ENCODE measurements at regions not wholly inside any gene's neighbourhood (a gene's known extent, or its start where the extent isn't known, plus 50 kb on each side); places are given as distances from the start of the nearest gene placed in this dataset.
"Not testable (repeated sequence)": the region's sequence is repeated elsewhere in the genome, so short reads cannot be mapped to it uniquely, and the experiment has no call there.

GRCh38 chr3:43838877-43839276 is 148.1 kb downstream of the ABHD5 start:
- DNase-seq = no peak

DNA sequence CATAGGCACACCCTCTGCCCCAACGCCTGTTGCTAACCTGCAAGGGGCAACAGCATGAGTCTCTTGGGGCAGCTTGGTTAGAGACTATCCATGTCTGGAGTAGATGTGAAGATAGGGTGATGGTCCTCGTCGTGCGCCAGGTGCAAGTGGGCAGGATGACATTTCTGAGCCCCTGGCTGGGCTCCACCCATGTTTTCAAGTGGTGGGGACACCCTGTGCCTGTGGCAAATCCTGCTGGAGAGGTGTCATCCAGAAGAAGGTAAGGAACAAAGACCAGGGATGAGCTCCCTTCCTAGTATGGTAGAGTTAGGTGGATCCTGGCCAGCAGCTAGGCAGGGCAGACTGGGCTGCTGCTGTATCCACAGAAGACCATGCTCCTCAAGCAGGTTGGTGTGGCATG is 152.6 kb downstream of the ABHD5 start:
- DNase-seq = no peak

DNA sequence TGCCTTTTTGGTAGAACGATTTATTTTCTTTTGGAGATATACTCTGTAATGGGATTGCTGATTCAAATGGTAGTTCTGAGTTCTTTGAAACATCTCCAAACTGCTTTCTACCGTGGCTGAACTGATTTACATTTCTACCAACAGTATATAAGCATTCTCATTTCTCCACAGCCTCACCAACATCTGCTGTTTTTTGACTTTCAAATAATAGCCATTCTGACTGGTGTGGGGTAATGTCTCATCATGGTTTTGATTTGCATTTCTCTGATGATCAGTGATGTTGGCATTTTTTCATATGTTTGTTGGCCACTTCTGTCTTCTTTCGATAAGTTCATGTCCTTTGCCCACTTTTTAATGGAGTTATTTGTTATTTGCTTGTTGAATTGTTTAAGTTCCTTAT is 154.0 kb downstream of the ABHD5 start:
- no peak for DNase-seq

- DNase-seq = not testable (repeated sequence)
Observed at GRCh38 chr3:43845553-43845952, 154.8 kb downstream of the ABHD5 start.

GRCh38 chr3:43852066-43852465 is 161.3 kb downstream of the ABHD5 start:
- DNase-seq = no peak

- DNase-seq = no peak
Observed at GRCh38 chr3:43854283-43854682, 163.5 kb downstream of the ABHD5 start.

DNA sequence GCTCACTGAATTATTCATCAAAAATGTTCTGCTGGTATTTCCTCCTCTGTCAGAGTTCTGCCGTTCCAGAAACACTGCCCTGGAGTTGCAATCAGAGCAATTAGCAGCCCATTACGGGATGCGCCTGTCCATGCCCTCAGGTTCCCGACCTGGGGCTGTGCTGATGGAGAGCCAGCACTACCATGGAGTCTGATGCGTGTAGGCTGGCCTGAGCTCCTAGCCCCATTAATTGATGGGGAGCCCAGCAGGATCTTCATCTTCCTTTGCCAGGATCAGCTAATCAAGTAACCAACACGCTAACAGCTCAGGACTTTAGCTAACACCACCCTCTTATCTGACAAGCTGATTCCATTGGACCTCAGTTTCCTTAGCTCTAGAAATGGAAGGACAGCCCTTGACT is 164.2 kb downstream of the ABHD5 start:
- DNase-seq = no peak

GRCh38 chr3:43855674-43856299 is 165.0 kb downstream of the ABHD5 start:
- peak; percentile 48 for DNase-seq

- no peak for DNase-seq
Observed at GRCh38 chr3:43856351-43856750, 165.6 kb downstream of the ABHD5 start.

GRCh38 chr3:43856761-43857160 is 166.0 kb downstream of the ABHD5 start:
- DNase-seq = no peak

GRCh38 chr3:43857361-43858293 is 166.9 kb downstream of the ABHD5 start:
- DNase-seq = no peak

DNA sequence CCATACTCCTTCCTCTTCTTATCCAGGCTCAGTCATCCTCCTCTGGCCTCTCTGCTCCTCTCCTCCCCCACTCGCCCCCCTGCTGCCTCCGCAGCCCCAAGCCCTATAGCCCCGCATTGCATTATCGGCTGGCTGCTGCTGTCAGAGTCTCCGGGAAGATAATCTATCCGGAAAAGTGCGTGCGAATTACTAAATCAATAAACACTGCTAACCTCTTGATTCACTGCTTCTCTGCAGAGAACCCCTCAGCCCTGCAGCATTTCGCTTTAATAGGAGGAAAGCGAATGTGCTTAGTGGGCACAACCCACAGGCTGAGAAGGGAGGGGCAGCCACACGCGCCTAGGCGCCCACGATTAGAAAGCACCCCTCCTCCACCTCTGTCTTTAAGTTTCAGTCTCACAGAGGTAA is 167.6 kb downstream of the ABHD5 start:
- DNase-seq = no peak

DNA sequence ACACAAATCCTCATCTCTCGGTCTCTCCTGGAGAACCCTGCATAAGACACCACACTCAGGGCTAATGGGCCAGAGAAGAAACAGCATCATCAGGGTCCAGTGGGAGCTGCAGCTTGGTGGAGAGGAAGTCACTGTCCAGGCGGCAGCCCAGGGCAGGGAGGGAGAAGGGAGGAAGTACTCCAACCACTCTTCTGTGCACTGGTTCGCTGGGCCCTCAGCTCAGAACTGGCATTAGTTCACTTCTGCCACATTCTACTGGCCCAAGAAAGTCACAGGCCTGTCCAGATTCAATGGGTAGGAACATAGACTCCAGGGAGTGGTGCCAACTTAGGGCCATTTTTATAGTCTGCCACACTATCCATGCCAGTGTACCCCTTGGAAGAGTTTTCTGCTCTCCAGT is 169.0 kb downstream of the ABHD5 start:
- DNase-seq = no peak

DNA sequence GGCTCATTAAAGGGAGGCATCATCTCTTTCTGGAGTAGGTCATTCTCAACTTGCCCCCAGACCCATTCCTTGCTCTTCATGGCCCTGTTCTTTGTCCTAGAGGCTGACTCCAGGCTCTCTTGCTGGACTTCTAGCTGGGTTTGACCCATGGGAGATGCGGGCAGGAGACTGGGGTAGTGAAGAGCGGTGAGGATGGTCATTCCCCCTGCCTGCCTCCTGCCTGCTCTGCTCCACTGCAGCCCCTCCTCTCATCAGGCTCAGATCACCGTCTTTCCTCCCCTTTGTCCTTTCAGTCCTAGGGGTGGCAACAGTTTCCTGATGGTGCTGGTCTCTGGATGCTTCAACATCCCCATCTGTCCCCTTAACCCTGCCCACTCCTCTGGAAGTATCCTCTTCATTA is 170.9 kb downstream of the ABHD5 start:
- no peak for DNase-seq

DNA sequence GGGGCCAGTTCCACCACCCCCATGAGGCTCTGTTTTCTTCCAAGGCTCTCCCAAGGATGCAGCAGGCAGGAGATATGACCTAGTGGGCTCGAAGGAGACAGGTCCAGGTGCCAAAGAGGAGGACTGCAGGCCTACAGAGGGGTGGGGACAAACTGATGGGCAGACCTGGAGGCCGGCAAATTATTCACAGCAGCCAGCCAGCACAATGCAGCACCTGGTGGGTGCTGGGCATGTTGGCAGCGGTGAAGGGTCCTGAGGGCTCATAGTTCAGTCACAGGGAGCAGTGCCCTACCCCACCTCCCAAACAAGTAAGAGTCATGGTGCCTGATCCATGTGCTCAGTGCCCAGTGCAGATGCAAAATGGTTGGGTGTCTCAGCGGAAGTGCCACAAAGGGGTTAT is 171.7 kb downstream of the ABHD5 start:
- no peak for DNase-seq

DNA sequence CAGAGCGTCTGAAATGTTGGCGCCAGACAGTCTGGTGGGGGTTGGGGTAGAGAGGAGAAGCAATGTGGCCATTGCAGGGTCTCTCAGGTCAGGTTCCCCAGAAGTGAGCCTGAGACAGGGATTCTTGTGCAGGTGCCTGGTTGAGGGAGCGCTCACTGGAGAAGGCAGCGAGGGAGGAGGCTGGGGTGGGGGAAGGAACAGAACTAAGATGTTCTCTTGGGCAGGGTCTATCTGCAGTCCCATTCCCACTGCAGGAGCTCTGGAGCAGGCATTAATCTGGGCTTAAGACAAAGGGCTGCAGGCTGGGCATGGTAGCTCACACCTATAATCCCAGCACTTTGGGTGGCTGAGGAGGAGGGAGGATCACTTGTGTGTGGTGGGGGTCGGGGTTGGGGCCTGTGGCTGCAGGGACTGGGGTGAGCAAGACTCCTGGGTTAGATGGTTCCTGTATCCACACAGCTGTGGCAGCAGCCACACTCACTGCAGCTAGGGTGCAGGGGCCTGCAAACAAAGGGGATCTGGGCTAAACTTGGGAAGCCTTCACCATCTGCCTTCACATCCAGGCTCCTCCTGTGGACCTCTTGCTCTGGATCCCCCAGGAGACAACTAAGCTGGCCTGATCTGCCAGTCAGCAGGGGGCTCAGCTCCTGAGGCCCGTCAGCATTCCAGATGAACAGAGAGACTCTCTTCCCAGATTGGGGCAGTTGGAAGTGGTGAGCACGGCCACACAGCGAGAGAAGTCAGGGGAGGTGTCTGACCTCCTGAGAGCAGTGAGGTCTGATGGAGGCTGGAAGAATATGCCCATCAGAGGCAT is 172.5 kb downstream of the ABHD5 start:
- no peak for DNase-seq

GRCh38 chr3:43863966-43864933 is 173.5 kb downstream of the ABHD5 start:
- no peak for DNase-seq

GRCh38 chr3:43865351-43865750 is 174.6 kb downstream of the ABHD5 start:
- no peak for DNase-seq

GRCh38 chr3:43865887-43866528 is 175.3 kb downstream of the ABHD5 start:
- no peak for DNase-seq

GRCh38 chr3:43866529-43867353 is 176.0 kb downstream of the ABHD5 start:
- DNase-seq = no peak
